T47D (cell line): ENCODE measurements at regions not wholly inside any gene's neighbourhood (a gene's known extent, or its start where the extent isn't known, plus 50 kb on each side); places are given as distances from the start of the nearest gene placed in this dataset.

Experiments
- DNase-seq, 2 experiments: peaks; one replicate each; pipeline versions ENCODE4 v3.0.0 to v3.0.0-alpha.2; 2011 to 2012; ENCODE audit warnings: low read depth in 1 of 2, low spot score in 1 of 2
- JUND ChIP-seq: IDR thresholded peaks from 2 replicates; pipeline ENCODE4 v1.6.1; 2012; ENCODE audit warnings: low read depth
- in situ Hi-C: cut with HindIII; loops from 2 replicates; pipeline ENCODE4 v1.10.0; 2016; ENCODE audit warnings: low sequenced_read_pairs, low pct_unique_long_range_greater_than_20kb

GRCh38 chr2:234841321-234842015 lies 110.3 kb upstream of the SH3BP4 start:
- in situ Hi-C loops: no loop called here
- no peak for DNase-seq
- TF ChIP-seq JUND: no peak

- in situ Hi-C loops: no loop called here
- no peak for DNase-seq
- TF ChIP-seq JUND: no peak
These were observed 111.5 kb upstream of the SH3BP4 start for GRCh38 chr2:234840336-234840735.

- DNase-seq: peak in 1 of 2 experiments; percentile 77
- no peak for TF ChIP-seq JUND
- in situ Hi-C loops: no loop called here
These were observed 112.5 kb upstream of the SH3BP4 start for GRCh38 chr2:234839285-234839684.

GRCh38 chr2:234836271-234836670 lies 115.5 kb upstream of the SH3BP4 start:
- no peak for DNase-seq
- in situ Hi-C loops: no loop called here
- TF ChIP-seq JUND: no peak

GRCh38 chr2:234835738-234836137 lies 116.1 kb upstream of the SH3BP4 start:
- DNase-seq: no peak
- in situ Hi-C loops: no loop called here
- no peak for TF ChIP-seq JUND

GRCh38 chr2:234834228-234834923 lies 117.4 kb upstream of the SH3BP4 start:
- no peak for TF ChIP-seq JUND
- DNase-seq: no peak
- in situ Hi-C loops: no loop called here

- DNase-seq: no peak
- in situ Hi-C loops: no loop called here
- TF ChIP-seq JUND: no peak
These were observed 121.0 kb upstream of the SH3BP4 start for GRCh38 chr2:234830853-234831252.

- no peak for TF ChIP-seq JUND
- no peak for DNase-seq
- in situ Hi-C loops: no loop called here
These were observed 122.8 kb upstream of the SH3BP4 start for GRCh38 chr2:234829074-234829455.

GRCh38 chr2:234828382-234829073 lies 123.3 kb upstream of the SH3BP4 start:
- in situ Hi-C loops: no loop called here
- TF ChIP-seq JUND: no peak
- no peak for DNase-seq

- DNase-seq: no peak
- no peak for TF ChIP-seq JUND
- in situ Hi-C loops: no loop called here
These were observed 124.5 kb upstream of the SH3BP4 start for GRCh38 chr2:234827096-234827860.

GRCh38 chr2:234826681-234827080 lies 125.1 kb upstream of the SH3BP4 start:
- in situ Hi-C loops: no loop called here
- DNase-seq: no peak
- no peak for TF ChIP-seq JUND

GRCh38 chr2:234825616-234826015 lies 126.2 kb upstream of the SH3BP4 start:
- in situ Hi-C loops: no loop called here
- DNase-seq: no peak
- TF ChIP-seq JUND: no peak
